GM12878 (cell line): ENCODE measurements at regions not wholly inside any gene's neighbourhood (a gene's known extent, or its start where the extent isn't known, plus 50 kb on each side); places are given as distances from the start of the nearest gene placed in this dataset.

Experiments
- ATAC-seq: fragments of 200-7000 bp; cut with Tn5 transposase; 3 replicates; pipeline ENCODE4 v1.9.1; 2020; ENCODE audit warnings: mild to moderate bottlenecking, moderate library complexity
- BruUV-seq: library from RNA; stranded (reverse); fragments of 400-500 nt; replicated peaks from 2 replicates; lab custom pipeline; 2021; lab: Mats Ljungman, UMichigan
- CTCF ChIA-PET: fragments of 300-600 bp; sonication (Branson Sonifier 250); formaldehyde crosslinking; extraction: SDS; loops from one replicate; lab custom pipeline; 2021; ENCODE audit warnings: inconsistent platforms; lab: Yijun Ruan, JAX
- POLR2A ChIA-PET: fragments of 350-600 bp; formaldehyde crosslinking; extraction: SDS; loops from one replicate; lab custom pipeline; 2021; ENCODE audit warnings: inconsistent platforms; lab: Charles Lee
- RAD21 ChIA-PET: fragments of 300-600 bp; sonication (Branson Sonifier 250); formaldehyde crosslinking; loops from one replicate; lab custom pipeline; 2023; ENCODE audit warnings: antibody characterized with exemption; ENCODE audit not compliant: unreplicated experiment; lab: Charles Lee
- SMC1A ChIA-PET: fragments of 300-600 bp; sonication (Branson Sonifier 250); formaldehyde crosslinking; loops from one replicate; lab custom pipeline; 2023; ENCODE audit not compliant: unreplicated experiment, uncharacterized antibody; lab: Charles Lee
- DNase-seq: peaks from one replicate; pipeline ENCODE4 v3.0.0-alpha.2; 2011; ENCODE audit warnings: low read depth, low spot score
- FAIRE-seq: peaks from 3 replicates; lab custom pipeline; 2011; peaks lifted over from hg19 to GRCh38; lab: Jason Lieb, UNC
- H2AFZ ChIP-seq: 2 replicates; pipeline ENCODE4 v1.6.0; 2011; ENCODE audit warnings: low read depth, low read length, control low read depth; ENCODE audit not compliant: control insufficient read depth
- H3K27ac ChIP-seq: 2 replicates; pipeline ENCODE4 v1.5.1; 2011; ENCODE audit warnings: control low read depth; ENCODE audit not compliant: control insufficient read depth, insufficient read depth
- H3K27me3 ChIP-seq, 2 experiments: replicated peaks in 1 of 2; 2 replicates each; pipeline versions ENCODE4 v1.6.0 to v1.6.1; 2011; ENCODE audit warnings: low read length in 1 of 2; ENCODE audit not compliant: control insufficient read depth in 2 of 2, insufficient read depth in 2 of 2
- H3K36me3 ChIP-seq, 2 experiments: 2 replicates each; pipeline ENCODE4 v1.5.1; 2011; ENCODE audit warnings: low read length in 1 of 2; ENCODE audit not compliant: control insufficient read depth in 2 of 2, insufficient read depth in 2 of 2
- H3K4me1 ChIP-seq: 2 replicates; pipeline ENCODE4 v1.6.1; 2011; ENCODE audit warnings: mild to moderate bottlenecking, low read length, moderate library complexity, mixed read lengths; ENCODE audit not compliant: control insufficient read depth, insufficient read depth
- H3K4me2 ChIP-seq: 2 replicates; pipeline ENCODE4 v1.6.0; 2011; ENCODE audit warnings: control low read depth; ENCODE audit not compliant: control insufficient read depth, insufficient read depth
- H3K4me3 ChIP-seq: fragments of 200-600 bp; sonication (generic); 2 replicates; pipeline ENCODE4 v1.5.1; 2016
- H3K79me2 ChIP-seq: 2 replicates; pipeline ENCODE4 v1.6.0; 2011; ENCODE audit warnings: low read length; ENCODE audit not compliant: control insufficient read depth, insufficient read depth
- H3K9ac ChIP-seq: 2 replicates; pipeline ENCODE4 v1.8.0; 2011; ENCODE audit warnings: low read length, control low read depth, mixed read lengths; ENCODE audit not compliant: control insufficient read depth, insufficient read depth
- H3K9me3 ChIP-seq: replicated peaks from 3 replicates; pipeline ENCODE4 v1.5.1; 2011; ENCODE audit warnings: mild to moderate bottlenecking, low read length; ENCODE audit not compliant: control insufficient read depth, insufficient read depth
- H4K20me1 ChIP-seq: 2 replicates; pipeline ENCODE4 v1.6.0; 2011; ENCODE audit not compliant: control insufficient read depth, insufficient read depth
- ASH2L ChIP-seq: fragments of 300-600, 200-600 bp; sonication (generic); IDR thresholded peaks from 2 replicates; pipeline ENCODE4 v1.6.1; 2017; ENCODE audit warnings: low read depth, mild to moderate bottlenecking, borderline replicate concordance
- BRCA1 ChIP-seq: IDR thresholded peaks from 2 replicates; pipeline ENCODE4 v1.6.1; 2011; ENCODE audit warnings: low read depth, low read length, improper control_type of control experiment
- CHD1 ChIP-seq: IDR thresholded peaks from 2 replicates; pipeline ENCODE4 v1.6.1; 2012; ENCODE audit warnings: low read depth, low read length, improper control_type of control experiment
- DPF2 ChIP-seq: fragments of 450-650 bp; IDR thresholded peaks from 2 replicates; pipeline ENCODE4 v1.6.1; 2017; ENCODE audit warnings: mild to moderate bottlenecking
- ELK1 ChIP-seq: IDR thresholded peaks from 2 replicates; pipeline ENCODE4 v1.6.1; 2012; ENCODE audit warnings: low read depth, low read length, improper control_type of control experiment
- EZH2 ChIP-seq: IDR thresholded peaks from 2 replicates; pipeline ENCODE4 v1.6.1; 2012; ENCODE audit warnings: low read depth, mild to moderate bottlenecking, control low read depth, inconsistent platforms, low read length, borderline replicate concordance; ENCODE audit not compliant: control insufficient read depth
- IRF4 ChIP-seq: IDR thresholded peaks from 2 replicates; pipeline ENCODE4 v1.6.1; 2011; ENCODE audit warnings: low read depth, low read length
- JUND ChIP-seq: IDR thresholded peaks from 2 replicates; pipeline ENCODE4 v1.6.1; 2012; ENCODE audit warnings: low read depth, mild to moderate bottlenecking, low read length, improper control_type of control experiment, moderate library complexity
- KLF5 ChIP-seq: fragments of 450-650 bp; IDR thresholded peaks from 2 replicates; pipeline ENCODE4 v1.6.1; 2014; ENCODE audit warnings: mild to moderate bottlenecking; ENCODE audit not compliant: partially characterized antibody
- MAX ChIP-seq: IDR thresholded peaks from 2 replicates; pipeline ENCODE4 v1.6.1; 2012; ENCODE audit warnings: low read depth, low read length, improper control_type of control experiment
- POLR2AphosphoS5 ChIP-seq: IDR thresholded peaks from 2 replicates; pipeline ENCODE4 v1.6.1; 2011; ENCODE audit warnings: mild to moderate bottlenecking, low read length, inconsistent platforms
- SMC3 ChIP-seq: IDR thresholded peaks from 2 replicates; pipeline ENCODE4 v1.6.1; 2011; ENCODE audit warnings: low read length, improper control_type of control experiment, borderline replicate concordance
- WRNIP1 ChIP-seq: IDR thresholded peaks from 2 replicates; pipeline ENCODE4 v1.6.1; 2011; ENCODE audit warnings: low read depth, low read length, improper control_type of control experiment, borderline replicate concordance
- YBX1 ChIP-seq: fragments of 450-650 bp; IDR thresholded peaks from 2 replicates; pipeline ENCODE4 v1.6.1; 2016; ENCODE audit warnings: antibody characterized with exemption
- ZBTB4 ChIP-seq: fragments of 450-650 bp; formaldehyde crosslinking; IDR thresholded peaks from 2 replicates; pipeline ENCODE4 v1.4.0; 2022; ENCODE audit warnings: mild to moderate bottlenecking, moderate library complexity
- ZNF207 ChIP-seq: fragments of 450-650 bp; IDR thresholded peaks from 2 replicates; pipeline ENCODE4 v1.6.1; 2014; ENCODE audit warnings: antibody characterized with exemption, mild to moderate bottlenecking, borderline replicate concordance
- ZNF592 ChIP-seq: fragments of 450-650 bp; IDR thresholded peaks from 2 replicates; pipeline ENCODE4 v1.6.1; 2017; ENCODE audit warnings: mild to moderate bottlenecking, moderate library complexity
- WGBS: methylation state at CpG from one replicate; pipeline ENCODE4 v1.1.6; 2016; ENCODE audit warnings: low lambda C conversion rate; ENCODE audit not compliant: insufficient replicate concordance, insufficient coverage; ENCODE audit errors: missing lambda C conversion rate; 5-methylcytosine and 5-hydroxymethylcytosine counted together
- in situ Hi-C: fragments of 300-500 bp; cut with MboI; formaldehyde crosslinking; loops from 9 replicates; pipeline ENCODE4 v1.14.3; 2018; ENCODE audit warnings: mixed read lengths
- intact Hi-C: fragments of 100-400 bp; cut with micrococcal nuclease; formaldehyde crosslinking; loops from one replicate; pipeline ENCODE4 v1.14.2; 2022; ENCODE audit not compliant: unreplicated experiment

- no peak overlapping the region for H3K4me3 ChIP-seq
- WGBS: 54% methylated on average over 20 of the region's 21 CpGs
- SMC1A ChIA-PET: no interaction called here
- no peaks in the 10 kb centered on the region for H4K20me1 ChIP-seq
- DNase-seq (no peak), FAIRE-seq (no peak), ATAC-seq (no peak)
- H3K4me1 ChIP-seq: peaks cover 4% of the 10 kb centered on the region; the same call in 1 of the 2 replicates
- H3K27ac ChIP-seq: no peak overlapping the region
- in situ Hi-C loops (no loop called here), intact Hi-C loops (no loop called here)
- no peaks in the 10 kb centered on the region for H3K79me2 ChIP-seq
- RAD21 ChIA-PET: no interaction called here
- no peaks in the 10 kb centered on the region for H3K36me3 ChIP-seq
- POLR2A ChIA-PET: no interaction called here
- H3K9ac ChIP-seq: no peak overlapping the region
- H2AFZ ChIP-seq: peak overlapping the region; percentile 11; the same call in 1 of the 2 replicates
- H3K4me2 ChIP-seq: no peak overlapping the region
- H3K9me3 ChIP-seq: no peaks in the 10 kb centered on the region
- no TSS peak for BruUV-seq
- H3K27me3 ChIP-seq: no peaks in the 10 kb centered on the region
- CTCF ChIA-PET: no interaction called here
- TF ChIP-seq WRNIP1: no peak
- no peak for TF ChIP-seq IRF4
- no peak for TF ChIP-seq BRCA1
- no peak for TF ChIP-seq ASH2L
- TF ChIP-seq ELK1: no peak
- TF ChIP-seq SMC3: no peak
- TF ChIP-seq POLR2AphosphoS5: no peak
- TF ChIP-seq JUND: no peak
- TF ChIP-seq ZNF592: no peak
- TF ChIP-seq ZNF207: no peak
- TF ChIP-seq KLF5: no peak
- TF ChIP-seq CHD1: no peak
- no peak for TF ChIP-seq ZBTB4 (CRISPR knock-in tag)
- TF ChIP-seq DPF2: no peak
- no peak for TF ChIP-seq YBX1
- no peak for TF ChIP-seq EZH2
- TF ChIP-seq MAX: no peak
These were observed 115.0 kb upstream of the ZNF438 start for GRCh38 chr10:31146491-31147209.
